Skeletal muscle tissue (tissue), 3 donors: ENCODE measurements at regions not wholly inside any gene's neighbourhood (a gene's known extent, or its start where the extent isn't known, plus 50 kb on each side); places are given as distances from the start of the nearest gene placed in this dataset.

Source experiments
- H3K27ac ChIP-seq: one replicate; pipeline ENCODE4 v1.7.0; 2013; ENCODE audit warnings: mild to moderate bottlenecking, low read depth, low read length, inconsistent platforms
- H3K27me3 ChIP-seq, 3 donors: one replicate each; pipeline ENCODE4 v1.7.0; 2013; ENCODE audit warnings: low read length in 3 of 3; ENCODE audit not compliant: control insufficient read depth in 3 of 3, insufficient read depth in 3 of 3
- H3K36me3 ChIP-seq, 3 donors: one replicate each; pipeline ENCODE4 v1.7.0; 2013; ENCODE audit warnings: low read length in 3 of 3; ENCODE audit not compliant: control insufficient read depth in 3 of 3, insufficient read depth in 3 of 3
- H3K4me1 ChIP-seq, 3 donors: one replicate each; pipeline ENCODE4 v1.7.0; 2013; ENCODE audit warnings: low read length in 3 of 3, mild to moderate bottlenecking in 3 of 3; ENCODE audit not compliant: control insufficient read depth in 3 of 3, insufficient read depth in 3 of 3
- H3K4me3 ChIP-seq, 3 donors: one replicate each; pipeline ENCODE4 v1.7.0; 2013; ENCODE audit warnings: low read length in 3 of 3
- H3K9ac ChIP-seq, 3 donors: one replicate each; pipeline ENCODE4 v1.7.0; 2013; ENCODE audit warnings: low read length in 3 of 3, mild to moderate bottlenecking in 3 of 3, moderate library complexity in 2 of 3, low read depth in 1 of 3
- H3K9me3 ChIP-seq, 3 donors: one replicate each; pipeline ENCODE4 v1.7.0; 2013; ENCODE audit warnings: low read length in 3 of 3; ENCODE audit not compliant: control insufficient read depth in 3 of 3
- donor health status: Osteomylitis.

DNA sequence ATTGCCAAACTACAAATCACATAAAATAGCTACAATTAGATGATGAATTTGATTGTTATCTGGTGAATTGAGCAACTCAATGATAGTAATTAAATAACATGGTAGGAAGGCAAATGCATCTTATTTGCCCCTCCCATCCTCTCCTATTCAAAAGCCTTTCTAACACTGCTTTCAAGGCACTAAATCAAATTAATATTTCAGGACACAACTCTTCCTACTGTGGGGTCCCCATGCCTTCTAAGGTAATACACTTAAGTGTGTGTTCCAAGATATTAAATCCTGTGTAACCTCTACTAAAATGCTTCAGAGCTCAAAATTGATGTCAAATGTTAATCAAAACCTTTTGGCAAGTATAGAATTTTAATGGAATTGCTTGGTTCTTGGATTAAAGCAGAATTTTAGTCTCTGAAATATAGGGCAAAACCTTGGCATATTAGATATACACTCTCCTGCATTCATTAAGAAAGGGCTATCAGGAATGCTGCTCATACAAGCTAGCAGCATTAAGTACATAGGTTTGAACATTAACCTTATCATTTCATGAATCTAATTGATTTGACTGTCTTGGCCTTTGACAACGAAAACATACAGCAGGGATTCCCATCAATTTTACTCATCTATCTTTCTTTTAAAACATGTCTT, 371.8 kb upstream of the GALNTL6 start:
- Histone ChIP-seq H3K36me3 (no peaks in the 10 kb centered on the region), H3K27me3 (no peaks in the 10 kb centered on the region), H3K9ac (no peak overlapping the region), H3K4me1 (no peaks in the 10 kb centered on the region), H3K9me3 (no peaks in the 10 kb centered on the region), H3K4me3 (no peak overlapping the region), H3K27ac (no peak overlapping the region)

DNA sequence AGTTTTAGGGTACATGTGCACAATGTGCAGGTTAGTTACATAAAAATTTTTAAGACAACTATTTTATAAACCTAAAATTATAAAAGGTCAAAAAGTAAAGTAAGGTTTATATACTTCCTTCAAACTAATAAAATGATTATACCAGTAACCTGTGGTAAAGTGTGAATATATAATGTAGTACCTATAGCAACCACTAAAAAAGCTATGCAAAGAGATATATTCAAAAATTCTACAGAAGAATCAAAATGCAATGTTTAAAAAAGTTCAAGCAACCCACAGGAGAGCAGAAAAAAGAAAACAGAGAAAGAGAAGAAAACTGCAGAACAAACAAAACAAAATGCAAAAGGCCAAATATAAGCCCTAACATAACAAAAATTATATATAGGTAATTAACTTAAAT, 379.5 kb upstream of the GALNTL6 start:
- H3K9ac ChIP-seq = no peak overlapping the region
- no peaks in the 10 kb centered on the region for H3K9me3 ChIP-seq
- H3K36me3 ChIP-seq = no peaks in the 10 kb centered on the region
- no peaks in the 10 kb centered on the region for H3K4me1 ChIP-seq
- H3K27ac ChIP-seq = no peak overlapping the region
- H3K4me3 ChIP-seq = no peak overlapping the region
- no peaks in the 10 kb centered on the region for H3K27me3 ChIP-seq

DNA sequence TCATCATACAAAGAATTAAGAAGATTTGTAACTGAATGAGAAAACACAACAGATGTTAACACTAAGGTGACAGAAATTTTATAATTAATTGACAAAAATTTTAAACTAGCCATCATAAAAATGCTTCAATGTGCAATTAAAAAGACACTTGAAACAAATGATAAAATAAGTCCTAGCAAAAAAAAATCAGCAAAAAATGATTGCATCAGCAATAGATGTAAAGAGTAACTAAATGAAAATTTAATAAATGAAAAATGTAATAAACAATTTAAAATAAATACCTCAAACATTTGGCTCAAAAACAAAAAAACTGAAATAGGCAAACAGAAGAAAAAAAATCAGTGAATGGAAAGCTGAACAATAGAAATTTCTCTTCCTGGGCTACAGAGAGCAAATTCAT, 380.7 kb upstream of the GALNTL6 start:
- Histone ChIP-seq H3K4me3 (no peak overlapping the region), H3K36me3 (no peaks in the 10 kb centered on the region), H3K27me3 (no peaks in the 10 kb centered on the region), H3K9me3 (no peaks in the 10 kb centered on the region), H3K9ac (no peak overlapping the region), H3K4me1 (no peaks in the 10 kb centered on the region), H3K27ac (no peak overlapping the region)

DNA sequence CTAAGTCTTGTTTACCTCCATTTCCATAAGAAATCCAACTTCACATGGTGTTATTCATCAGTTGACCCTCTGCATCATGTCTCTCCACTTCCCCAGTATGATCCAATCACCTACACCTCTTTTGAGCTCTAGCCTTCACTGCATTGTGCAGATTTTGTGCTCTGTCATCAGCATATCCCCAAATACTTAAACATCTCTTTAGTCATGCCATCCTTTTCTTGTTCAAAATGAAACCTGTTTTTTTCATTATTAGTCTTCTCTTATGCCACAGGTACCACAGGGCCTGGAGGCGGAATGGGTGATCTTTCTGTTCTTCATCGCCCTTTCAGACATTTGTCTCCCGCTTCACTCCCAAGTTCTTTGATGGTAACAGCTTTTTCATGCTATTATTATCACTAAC, 382.7 kb upstream of the GALNTL6 start:
- Histone ChIP-seq H3K36me3 (no peaks in the 10 kb centered on the region), H3K9me3 (no peaks in the 10 kb centered on the region), H3K27me3 (no peaks in the 10 kb centered on the region), H3K4me3 (no peak overlapping the region), H3K9ac (no peak overlapping the region), H3K27ac (no peak overlapping the region), H3K4me1 (no peaks in the 10 kb centered on the region)

DNA sequence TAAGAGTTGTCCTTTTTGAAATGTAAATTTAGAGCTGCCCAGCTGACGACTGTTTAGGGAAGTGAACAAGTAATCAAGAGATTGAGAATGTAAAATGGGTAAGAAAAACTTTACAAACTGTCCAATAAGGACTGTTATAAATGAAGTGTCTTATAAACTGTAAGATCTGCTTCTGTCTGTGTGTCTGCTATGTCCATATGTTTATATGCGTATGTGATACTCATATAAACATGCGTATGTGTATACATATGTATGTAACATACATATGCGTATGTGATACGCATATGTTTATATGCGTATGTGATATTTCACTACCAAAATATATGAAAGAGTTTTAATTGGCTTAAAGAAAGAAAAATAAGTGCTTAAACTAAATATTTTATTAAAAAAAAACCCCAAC, 416.0 kb upstream of the GALNTL6 start:
- Histone ChIP-seq H3K27me3 (no peaks in the 10 kb centered on the region), H3K36me3 (no peaks in the 10 kb centered on the region), H3K9ac (no peak overlapping the region), H3K27ac (no peak overlapping the region), H3K9me3 (no peaks in the 10 kb centered on the region), H3K4me1 (no peaks in the 10 kb centered on the region), H3K4me3 (no peak overlapping the region)

DNA sequence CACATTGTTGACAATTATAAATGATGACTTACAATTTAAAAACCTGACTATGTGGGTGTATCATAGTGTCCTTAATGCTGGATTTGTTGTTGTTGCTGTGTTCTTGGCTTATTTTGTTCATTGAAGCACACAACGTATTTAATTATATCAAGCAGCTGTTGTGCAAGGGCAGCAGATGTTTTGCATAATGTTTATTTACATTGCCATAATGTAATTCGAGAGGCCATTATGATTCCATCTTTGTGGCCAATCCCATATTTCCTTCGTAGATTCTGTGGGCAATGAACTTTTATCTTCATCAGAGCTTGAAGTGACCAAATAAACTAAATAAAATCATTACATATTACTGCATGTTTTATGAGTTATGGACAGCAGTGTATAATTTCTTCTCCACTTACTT, 422.6 kb upstream of the GALNTL6 start:
- H3K36me3 ChIP-seq = no peaks in the 10 kb centered on the region
- no peaks in the 10 kb centered on the region for H3K27me3 ChIP-seq
- H3K27ac ChIP-seq = no peak overlapping the region
- H3K9me3 ChIP-seq = no peaks in the 10 kb centered on the region
- H3K9ac ChIP-seq = no peak overlapping the region
- H3K4me1 ChIP-seq = no peaks in the 10 kb centered on the region
- no peak overlapping the region for H3K4me3 ChIP-seq

DNA sequence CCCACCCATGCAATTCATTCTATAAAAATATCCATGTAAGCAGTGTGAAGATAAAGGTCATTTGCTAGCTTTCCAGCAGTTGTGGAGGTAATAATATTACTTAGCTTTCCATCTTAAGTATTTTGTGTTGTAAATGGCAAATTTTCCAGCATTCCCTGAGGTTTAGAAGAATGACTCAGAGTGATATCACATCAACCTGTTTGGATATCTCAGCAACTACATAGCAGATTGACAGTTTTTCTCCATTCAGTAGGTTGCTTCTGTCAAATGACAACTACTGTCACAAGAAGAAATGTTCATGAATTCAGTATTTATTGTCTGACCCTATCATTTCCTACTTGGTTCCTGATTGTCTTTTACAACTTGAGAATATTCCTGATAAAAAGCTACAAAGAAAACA, 434.9 kb upstream of the GALNTL6 start:
- no peaks in the 10 kb centered on the region for H3K4me1 ChIP-seq
- no peak overlapping the region for H3K9ac ChIP-seq
- H3K36me3 ChIP-seq = no peaks in the 10 kb centered on the region
- no peak overlapping the region for H3K4me3 ChIP-seq
- no peaks in the 10 kb centered on the region for H3K27me3 ChIP-seq
- no peaks in the 10 kb centered on the region for H3K9me3 ChIP-seq
- H3K27ac ChIP-seq = no peak overlapping the region

DNA sequence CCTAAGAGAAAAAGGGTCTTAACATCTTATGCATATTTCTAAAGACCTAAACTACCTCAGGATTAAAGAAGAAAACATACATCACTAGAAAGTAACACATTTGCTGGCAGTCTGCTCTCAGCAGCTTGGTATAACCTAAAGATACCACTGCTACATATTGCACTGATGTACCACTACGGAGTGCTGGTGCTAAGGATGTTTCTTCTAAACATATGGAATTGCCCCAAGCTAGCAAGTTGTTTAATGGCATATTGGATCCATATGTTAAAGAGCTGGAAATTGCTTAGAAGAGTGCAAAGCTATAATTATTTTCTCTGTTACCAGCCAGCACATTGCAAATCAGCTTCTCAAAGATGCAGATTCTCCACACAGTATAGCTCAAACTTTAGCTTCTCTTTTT, 436.5 kb upstream of the GALNTL6 start:
- Histone ChIP-seq H3K4me1 (no peaks in the 10 kb centered on the region), H3K9ac (no peak overlapping the region), H3K27ac (no peak overlapping the region), H3K27me3 (no peaks in the 10 kb centered on the region), H3K4me3 (no peak overlapping the region), H3K36me3 (no peaks in the 10 kb centered on the region), H3K9me3 (no peaks in the 10 kb centered on the region)

DNA sequence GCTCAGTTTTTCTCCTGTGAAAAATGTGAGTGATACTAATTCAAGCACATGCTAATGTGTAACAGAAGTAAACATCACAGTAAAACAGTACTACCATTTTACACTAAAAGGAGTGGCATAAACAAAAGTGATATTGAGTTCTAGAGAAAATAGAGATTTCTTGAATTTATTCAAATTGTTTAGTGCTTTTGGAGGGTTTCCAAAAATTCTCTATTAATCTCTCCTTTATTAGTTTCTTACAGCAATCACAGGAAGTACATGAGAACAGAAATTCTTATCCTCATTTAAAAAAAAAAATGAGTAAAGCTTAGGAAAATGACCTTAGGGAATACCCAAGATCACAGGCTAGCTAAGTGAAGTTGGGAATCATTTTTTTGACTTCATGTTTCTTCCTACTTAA, 459.7 kb upstream of the GALNTL6 start:
- Histone ChIP-seq H3K27ac (no peak overlapping the region), H3K9me3 (peaks cover 0 to 2% (median 0%) of the 10 kb centered on the region in 3 donors), H3K9ac (no peak overlapping the region), H3K27me3 (no peaks in the 10 kb centered on the region), H3K4me3 (no peak overlapping the region), H3K36me3 (no peaks in the 10 kb centered on the region), H3K4me1 (no peaks in the 10 kb centered on the region)

DNA sequence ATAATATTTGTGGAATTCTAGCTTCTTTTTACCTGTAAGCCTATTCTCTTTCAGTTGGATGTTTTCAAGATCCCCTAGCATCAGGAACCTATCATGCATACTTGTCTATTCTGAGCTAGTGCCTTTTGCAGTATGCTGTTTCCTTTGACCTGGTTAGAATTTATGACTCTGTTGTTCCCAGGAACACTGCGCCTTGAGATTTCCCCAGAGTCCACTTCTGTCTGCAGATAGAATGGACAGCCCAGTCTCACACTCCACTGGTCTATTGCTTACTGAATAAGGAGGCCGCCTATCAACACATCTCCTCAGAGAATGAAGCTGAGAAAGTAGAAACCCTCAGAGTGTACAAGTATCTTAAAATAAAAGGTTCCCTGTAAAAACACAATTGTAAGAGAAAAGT, 465.1 kb upstream of the GALNTL6 start:
- Histone ChIP-seq H3K9ac (no peak overlapping the region), H3K36me3 (no peaks in the 10 kb centered on the region), H3K4me3 (no peak overlapping the region), H3K4me1 (no peaks in the 10 kb centered on the region), H3K27me3 (no peaks in the 10 kb centered on the region), H3K9me3 (peaks cover 0 to 2% (median 0%) of the 10 kb centered on the region in 3 donors), H3K27ac (no peak overlapping the region)

DNA sequence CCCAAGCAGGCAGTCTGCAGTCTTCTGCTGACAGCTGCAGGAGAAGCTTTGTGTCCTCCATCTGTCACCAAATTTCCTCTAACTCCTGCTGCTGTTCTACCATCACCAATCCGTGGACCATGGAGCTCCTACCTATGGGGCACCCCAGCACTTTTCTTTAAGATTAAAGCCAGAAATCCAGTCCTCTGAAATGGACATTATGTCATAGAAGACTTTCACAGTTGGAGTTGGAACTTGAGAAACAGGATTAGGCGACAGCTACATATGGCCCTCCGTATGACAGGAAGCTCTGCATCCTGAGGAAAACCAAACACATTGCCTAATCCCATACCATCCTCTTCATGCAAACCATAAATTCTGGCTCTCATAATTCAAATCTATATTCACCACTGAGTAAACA, 470.6 kb upstream of the GALNTL6 start:
- Histone ChIP-seq H3K9me3 (peaks cover 0 to 2% (median 0%) of the 10 kb centered on the region in 3 donors), H3K27me3 (no peaks in the 10 kb centered on the region), H3K27ac (no peak overlapping the region), H3K9ac (no peak overlapping the region), H3K4me1 (no peaks in the 10 kb centered on the region), H3K4me3 (no peak overlapping the region), H3K36me3 (no peaks in the 10 kb centered on the region)
